Activated CD4-positive, alpha-beta T cell treated with anti-CD3 and anti-CD28 coated beads, Interleukin-2, amount 50 U/mL, for 4 hours (primary cell): ENCODE measurements at regions not wholly inside any gene's neighbourhood (a gene's known extent, or its start where the extent isn't known, plus 50 kb on each side); places are given as distances from the start of the nearest gene placed in this dataset.

Experiments
- DNase-seq, 2 experiments: peaks; one replicate each; pipeline ENCODE4 v3.0.0-alpha.2; 2020

DNA sequence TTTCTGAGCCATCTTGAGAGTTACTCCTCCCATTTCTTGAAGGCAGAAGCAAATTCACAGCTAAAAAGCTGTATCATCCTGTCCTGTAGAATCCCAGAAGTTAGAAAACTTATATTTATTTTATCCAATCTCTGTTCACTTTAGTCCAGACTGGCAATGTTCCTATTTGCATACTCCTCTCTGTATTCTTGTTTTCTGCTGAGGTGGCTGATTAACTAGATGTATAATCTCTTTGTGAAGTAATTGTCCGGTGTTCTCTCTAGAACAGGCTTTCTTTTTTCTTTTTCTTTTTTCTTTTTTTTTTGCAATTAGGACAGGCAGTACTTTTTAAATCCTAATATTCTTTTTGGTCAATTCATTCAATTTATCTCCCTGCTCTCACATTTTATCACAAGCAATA lies 411.0 kb downstream of the KCNJ3 start:
- DNase-seq: no peak

GRCh38 chr2:155100261-155100660 lies 401.8 kb downstream of the KCNJ3 start:
- DNase-seq: no peak

- DNase-seq: no peak
These were observed 401.3 kb downstream of the KCNJ3 start for GRCh38 chr2:155099784-155100183.

GRCh38 chr2:155095613-155096012 lies 397.1 kb downstream of the KCNJ3 start:
- no peak for DNase-seq

DNA sequence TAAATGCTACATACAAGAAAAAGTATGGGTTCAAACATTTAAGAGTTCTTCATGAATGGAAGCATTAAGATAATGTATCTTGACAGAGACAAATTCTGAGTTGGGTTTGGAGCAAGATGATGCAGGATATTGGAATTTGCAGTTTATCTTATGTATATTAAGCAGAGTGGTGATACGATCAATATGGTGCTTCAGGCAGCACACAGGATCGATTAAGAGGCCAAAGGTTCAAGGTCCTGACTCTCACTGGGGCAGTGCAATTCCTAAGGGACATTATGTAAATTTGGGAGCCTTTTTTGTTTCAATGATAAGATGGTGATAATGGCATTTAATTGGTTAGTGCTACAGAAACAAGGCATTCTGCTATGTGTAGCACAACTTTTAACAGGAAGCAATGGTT lies 381.9 kb downstream of the KCNJ3 start:
- DNase-seq: no peak

DNA sequence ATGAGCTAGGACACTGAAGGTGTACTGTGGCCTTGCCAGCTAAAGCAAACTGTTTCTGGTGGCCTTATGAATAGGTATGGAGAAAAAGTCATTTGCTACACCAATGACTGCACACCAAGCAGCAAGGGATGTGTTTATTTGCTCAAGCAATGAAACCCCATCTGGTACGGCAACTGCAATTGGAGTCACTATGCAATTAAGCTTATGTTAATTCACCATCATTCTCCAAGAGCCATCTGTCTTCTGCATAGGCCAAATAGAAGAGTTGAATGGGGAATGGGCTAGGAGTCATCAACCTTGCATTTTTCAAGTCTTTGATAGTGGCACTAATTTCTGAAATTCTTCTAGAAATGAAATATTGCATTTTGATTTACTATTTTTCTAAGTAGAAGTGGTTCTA lies 372.0 kb downstream of the KCNJ3 start:
- DNase-seq: no peak

GRCh38 chr2:155062922-155063258 lies 364.4 kb downstream of the KCNJ3 start:
- DNase-seq: no peak

DNA sequence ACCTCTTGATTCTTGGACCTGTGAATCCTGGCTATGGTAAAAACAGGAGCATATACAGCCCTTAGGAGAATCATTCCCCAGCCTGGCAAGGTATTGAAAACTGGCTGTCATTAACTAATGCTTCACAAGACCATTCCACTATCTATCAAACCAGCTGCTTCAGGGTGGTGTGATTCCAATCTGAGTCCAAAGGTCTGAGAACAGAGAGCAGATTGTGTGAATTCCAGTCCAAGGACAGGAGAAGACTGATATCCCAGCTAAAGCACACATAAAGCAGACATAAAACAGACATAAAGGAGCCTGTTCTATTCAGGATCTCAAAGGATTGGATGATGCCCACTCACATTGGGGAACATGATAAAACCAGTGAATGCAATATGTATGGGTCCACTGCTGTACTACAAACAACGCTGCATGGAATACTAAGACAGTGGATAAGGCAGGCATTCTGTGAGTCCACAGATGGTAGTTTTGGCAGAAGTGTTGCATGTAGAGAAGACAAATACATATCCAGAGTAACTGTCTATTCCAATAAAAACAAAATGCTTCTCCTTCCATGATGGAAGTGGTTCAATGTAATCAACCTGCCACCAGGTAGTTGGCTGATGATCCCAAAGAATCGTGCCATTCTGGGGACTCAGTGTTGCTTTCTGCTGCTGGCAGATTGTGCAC lies 363.9 kb downstream of the KCNJ3 start:
- DNase-seq: no peak

DNA sequence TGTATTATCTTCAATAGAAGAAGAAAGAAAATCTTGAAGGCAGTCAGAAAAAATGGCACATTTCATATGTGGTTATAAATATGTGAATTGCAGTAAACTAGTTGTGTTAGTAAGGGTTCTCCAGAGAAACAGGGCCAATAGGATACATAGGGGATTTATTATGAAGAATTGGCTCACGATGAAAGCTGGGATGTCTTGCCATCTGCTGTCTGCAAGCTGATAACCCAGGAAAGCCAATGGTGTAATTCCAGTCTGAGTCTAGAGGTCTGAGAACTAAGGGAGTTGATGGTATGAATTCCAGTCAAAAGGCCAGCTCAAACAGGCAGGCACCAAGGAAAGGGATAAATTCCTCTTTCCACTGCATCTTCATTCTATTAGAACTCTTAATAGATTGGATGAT lies 362.4 kb downstream of the KCNJ3 start:
- no peak for DNase-seq

DNA sequence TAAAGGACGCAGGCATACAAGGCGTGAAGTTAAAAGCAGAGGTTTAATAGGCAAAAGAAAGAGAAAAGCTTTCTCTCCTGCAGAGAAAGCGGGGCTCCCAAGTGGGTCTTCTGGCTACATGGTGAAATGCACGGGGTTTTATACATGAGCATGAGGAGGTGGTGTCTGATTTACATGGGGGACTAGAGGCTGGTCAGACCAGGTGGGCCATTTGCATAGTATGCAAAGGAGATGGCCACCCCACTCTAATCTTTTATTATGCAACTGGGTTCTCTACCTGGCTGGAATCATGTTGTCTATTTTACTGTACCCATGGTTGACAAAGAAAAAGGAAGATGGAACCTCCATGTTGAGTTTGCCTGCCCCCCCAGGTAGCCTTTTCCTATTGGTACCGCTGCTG lies 356.2 kb downstream of the KCNJ3 start:
- DNase-seq: no peak

DNA sequence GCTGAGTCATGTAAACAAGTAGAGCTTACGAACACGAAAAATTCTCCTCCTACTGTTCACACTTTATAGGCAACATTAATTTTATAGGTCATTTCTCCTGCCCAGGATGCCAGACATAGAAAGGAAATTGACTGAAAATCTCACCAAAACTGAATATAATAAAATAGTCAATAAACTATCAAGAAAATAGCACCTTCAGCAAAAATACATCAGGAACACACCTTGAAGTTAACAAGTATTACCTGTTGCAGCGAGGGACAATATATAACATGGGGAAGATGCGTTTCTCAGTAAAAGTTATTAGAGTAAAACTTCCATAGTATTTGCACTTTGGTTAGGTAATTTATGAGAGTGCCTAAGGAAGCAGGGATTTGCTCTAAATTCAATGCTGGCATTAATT lies 344.6 kb downstream of the KCNJ3 start:
- DNase-seq: no peak

DNA sequence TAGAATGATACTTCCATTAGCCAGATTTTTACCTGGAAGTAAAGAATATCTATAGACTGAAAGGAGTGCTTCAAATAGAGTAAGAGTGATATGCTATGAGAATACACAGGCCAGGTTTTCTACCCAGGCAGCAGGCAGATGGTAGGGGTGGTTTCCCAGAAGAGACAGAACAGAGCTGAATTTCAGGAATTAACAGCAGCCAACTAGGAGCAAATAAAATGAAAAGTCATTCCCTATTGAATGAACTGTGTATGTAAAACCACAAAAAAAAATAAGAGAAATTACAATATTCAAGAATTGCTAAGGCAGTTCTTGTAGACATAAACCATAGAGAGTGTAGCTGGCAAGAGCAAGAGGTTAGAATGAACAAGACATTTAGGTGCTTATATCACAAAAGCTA lies 336.8 kb downstream of the KCNJ3 start:
- no peak for DNase-seq

DNA sequence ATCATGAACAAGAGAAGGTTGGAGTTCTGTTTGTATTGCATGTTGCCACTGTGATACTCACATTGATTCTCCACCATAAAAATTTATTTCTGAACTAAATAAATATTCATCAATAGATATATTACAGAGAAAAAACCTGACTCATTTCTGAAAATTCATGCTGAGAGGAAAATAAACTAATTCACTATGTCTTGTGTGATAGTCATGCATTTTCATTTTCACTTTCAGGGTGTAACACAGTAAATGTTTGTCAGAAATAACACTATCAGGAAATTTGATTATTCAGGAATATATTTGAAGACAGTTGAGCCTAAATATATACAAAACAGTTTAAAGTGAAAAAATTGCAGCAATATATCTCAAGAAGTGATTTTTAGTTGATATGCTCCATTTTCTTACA lies 335.2 kb downstream of the KCNJ3 start:
- no peak for DNase-seq

DNA sequence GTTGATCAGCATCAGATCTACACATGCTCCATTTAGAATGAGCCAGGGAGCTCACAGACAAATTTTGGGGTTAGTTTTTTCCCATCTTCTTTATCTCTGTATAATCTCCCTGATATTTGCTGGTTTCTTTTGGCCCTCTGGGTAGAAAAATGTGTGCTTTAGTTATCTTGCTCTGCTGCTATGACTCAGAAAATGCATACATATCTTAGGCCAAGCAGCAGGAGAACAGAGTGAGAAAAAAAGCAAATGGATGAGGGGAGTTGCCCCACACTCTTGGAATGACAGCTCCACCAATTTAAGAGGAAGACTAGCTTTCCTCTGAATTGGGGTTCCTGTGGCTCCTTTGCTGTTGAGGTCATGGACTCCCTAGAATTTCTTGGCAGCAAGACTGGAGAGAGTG lies 331.8 kb downstream of the KCNJ3 start:
- DNase-seq: no peak

- no peak for DNase-seq
These were observed 328.2 kb downstream of the KCNJ3 start for GRCh38 chr2:155026651-155027174.

DNA sequence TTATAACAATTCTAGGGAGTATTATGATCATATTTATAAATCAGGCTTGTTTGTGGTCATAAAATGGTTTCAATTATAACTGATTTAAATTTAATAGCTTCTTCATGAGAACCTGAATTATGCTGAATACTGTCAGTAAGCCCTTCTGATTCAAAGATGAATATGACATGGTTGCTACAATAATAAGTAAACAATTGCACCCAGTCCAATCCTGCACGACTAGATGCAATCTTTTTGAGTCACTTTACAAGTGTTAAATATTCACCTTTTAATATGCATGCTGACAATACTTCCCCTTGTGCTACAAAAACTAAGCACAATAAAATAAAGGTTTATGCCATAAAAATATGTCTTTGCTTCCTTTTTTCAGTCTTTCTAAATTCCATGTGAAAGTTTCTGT lies 325.2 kb downstream of the KCNJ3 start:
- DNase-seq: no peak

- no peak for DNase-seq
These were observed 324.0 kb downstream of the KCNJ3 start for GRCh38 chr2:155022531-155022930.

DNA sequence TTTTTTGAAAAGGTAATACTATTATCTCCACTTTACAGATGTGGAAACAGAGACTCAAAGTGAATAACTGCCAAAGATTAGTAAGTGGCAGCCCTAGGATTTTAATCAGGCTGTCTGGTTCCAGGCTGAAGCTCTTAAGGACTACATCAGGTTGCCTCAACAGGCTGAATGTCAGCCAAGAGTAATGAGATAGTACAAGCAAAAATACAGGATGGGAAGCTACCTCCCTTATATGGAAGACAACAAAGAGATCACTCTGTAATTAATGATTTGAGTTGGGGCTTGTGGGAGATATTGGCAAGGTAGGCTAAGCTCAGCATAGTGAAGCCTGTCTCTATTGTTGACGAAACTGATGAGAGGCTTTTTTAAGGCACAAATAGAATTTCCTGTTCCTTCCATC lies 323.1 kb downstream of the KCNJ3 start:
- DNase-seq: no peak

DNA sequence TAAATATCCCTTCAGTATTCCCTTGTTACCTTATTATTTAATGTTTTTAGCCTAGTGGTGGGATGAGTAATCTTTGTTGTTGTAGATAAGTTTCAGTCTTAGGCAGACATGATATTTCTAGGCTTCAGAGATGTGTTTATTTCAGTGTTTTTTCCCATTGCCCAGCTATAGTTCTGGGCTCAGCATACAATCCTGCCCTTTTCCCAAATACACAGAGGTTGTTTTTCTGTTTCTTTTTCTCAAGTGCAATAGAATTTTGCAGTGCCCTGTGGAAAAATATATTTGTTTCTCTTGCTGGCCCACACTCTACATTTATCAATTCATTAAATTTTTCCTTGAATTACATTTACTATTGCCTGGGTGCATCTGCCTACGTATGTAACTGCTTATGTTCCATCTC lies 321.8 kb downstream of the KCNJ3 start:
- DNase-seq: no peak

DNA sequence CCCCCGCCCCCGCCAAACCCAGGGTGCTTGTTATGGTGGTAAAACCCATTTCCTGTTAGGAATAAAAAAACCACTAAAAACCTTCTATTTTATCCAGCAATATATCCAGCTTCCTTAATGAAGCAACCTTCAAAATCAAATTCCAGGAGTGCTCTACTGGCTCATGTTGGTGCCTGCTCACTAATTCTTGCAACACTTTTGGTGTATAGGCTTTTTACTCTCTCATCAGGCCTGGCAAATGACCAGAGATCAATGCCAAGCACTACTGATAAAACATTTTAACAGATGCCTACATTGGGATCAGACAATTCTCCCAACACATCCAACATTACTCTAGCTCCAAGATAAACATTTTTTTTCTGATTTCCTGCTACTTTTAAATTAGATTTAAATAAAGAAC lies 312.4 kb downstream of the KCNJ3 start:
- DNase-seq: no peak

- no peak for DNase-seq
These were observed 296.9 kb downstream of the KCNJ3 start for GRCh38 chr2:154995361-154995760.

GRCh38 chr2:154992826-154993225 lies 294.3 kb downstream of the KCNJ3 start:
- no peak for DNase-seq

DNA sequence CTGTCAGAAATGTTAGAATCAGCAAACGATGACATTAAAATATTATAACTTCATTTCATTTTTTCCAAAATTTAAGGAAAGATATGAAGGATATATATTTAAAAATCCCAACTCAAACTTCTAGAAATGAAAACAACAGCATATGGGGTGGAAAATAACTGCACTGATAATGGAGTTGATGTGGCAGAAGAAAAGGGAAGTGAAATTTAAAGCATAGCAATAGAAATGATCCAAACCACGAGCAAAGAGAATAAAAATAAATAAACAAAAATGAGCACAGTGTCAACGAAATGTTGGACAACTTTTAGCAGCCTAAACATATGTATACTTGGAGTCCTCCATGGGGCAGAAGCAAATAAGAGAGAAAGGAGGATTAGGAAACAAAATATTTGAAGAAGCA lies 280.2 kb downstream of the KCNJ3 start:
- no peak for DNase-seq

DNA sequence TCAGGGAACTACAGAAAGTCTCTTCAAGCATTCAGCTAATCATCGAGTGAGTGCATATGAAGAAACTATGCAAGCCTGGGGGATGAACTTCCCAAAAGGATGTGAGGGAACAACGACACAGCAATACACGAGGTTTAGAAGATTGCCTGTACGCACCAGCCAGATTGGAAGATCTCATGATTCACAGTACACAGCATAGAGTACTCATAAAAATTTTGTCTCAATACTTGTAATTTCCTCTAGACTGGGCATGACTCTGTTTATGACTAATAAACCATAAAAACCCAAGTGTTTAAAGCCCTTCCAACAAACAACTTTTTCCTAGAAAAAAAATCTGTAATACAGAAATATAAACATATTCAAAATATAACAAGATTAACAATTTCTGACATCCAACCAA lies 279.7 kb downstream of the KCNJ3 start:
- DNase-seq: no peak

- DNase-seq: no peak
These were observed 275.5 kb downstream of the KCNJ3 start for GRCh38 chr2:154974041-154974440.

DNA sequence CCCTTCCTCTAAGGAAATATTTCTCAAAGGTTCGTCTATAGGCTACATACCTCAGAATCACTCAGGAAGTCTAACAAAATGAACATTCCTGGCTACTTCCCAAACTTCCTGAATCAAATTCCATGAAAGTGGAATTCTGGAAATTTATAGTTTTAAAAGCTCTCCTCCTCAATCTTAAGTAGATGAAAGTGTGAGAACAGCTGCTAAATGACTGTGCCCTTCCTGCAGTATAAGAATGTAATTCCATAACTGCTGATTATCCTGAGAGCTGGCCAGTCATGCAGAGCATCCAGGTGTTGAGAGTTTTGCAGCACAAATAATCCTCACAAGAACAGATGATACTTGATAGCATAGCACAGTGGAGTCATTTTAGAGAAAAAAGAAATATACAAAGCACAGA lies 265.0 kb downstream of the KCNJ3 start:
- no peak for DNase-seq
